GM18502 (cell line): ENCODE measurements at regions not wholly inside any gene's neighbourhood (a gene's known extent, or its start where the extent isn't known, plus 50 kb on each side); places are given as distances from the start of the nearest gene placed in this dataset.
A peak's percentile ranks its signal among the peaks of the same experiment; 100 is the strongest.
"Not testable (repeated sequence)": the region's sequence is repeated elsewhere in the genome, so short reads cannot be mapped to it uniquely, and the experiment has no call there.

Experiments used
- ATAC-seq: cut with Tn5 transposase; IDR thresholded peaks from one replicate; pipeline ENCODE4 v1.9.1; 2021; ENCODE audit warnings: mild to moderate bottlenecking; ENCODE audit not compliant: unreplicated experiment, poor library complexity

DNA sequence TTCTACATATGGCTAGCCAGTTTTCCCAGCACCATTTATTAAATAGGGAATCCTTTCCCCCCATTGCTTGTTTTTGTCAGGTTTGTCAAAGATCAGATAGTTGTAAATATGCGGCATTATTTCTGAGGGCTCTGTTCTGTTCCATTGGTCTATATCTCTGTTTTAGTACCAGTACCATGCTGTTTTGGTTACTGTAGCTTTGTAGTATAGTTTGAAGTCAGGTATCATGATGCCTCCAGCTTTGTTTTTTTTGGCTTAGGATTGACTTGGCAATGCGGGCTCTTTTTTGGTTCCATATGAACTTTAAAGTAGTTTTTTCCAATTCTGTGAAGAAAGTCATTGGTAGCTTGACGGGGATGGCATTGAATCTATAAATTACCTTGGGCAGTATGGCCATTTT is 60.0 kb upstream of the GPC3 start:
- ATAC-seq, result not testable (repeated sequence)

GRCh38 chrX:134067107-134067506 is 81.7 kb upstream of the GPC3 start:
- not testable (repeated sequence) for ATAC-seq

DNA sequence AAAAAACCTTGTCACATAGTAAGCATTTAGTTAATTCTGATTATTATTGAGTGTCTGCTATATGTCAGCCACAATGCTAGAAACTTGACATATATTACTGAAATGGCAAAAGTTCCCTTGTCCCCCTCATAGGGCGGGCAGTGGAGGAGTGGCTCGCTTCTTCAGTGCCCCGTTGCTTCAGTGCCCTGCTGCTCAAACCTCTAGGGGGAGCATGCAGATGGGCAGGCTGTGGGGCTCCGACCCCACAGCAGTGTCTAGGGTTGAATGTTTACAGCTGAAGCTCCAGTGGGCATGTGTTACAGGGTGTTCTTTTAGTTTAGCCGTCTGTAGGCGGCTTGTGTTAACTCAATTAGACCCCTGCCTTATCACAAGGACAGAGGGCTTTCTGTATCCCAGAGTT is 86.5 kb upstream of the GPC3 start:
- ATAC-seq, result not testable (repeated sequence)

- no peak for ATAC-seq
Observed at GRCh38 chrX:134073341-134073740, 87.9 kb upstream of the GPC3 start.

GRCh38 chrX:134074151-134074550 is 88.8 kb upstream of the GPC3 start:
- ATAC-seq, result no peak

GRCh38 chrX:134075894-134076718 is 90.7 kb upstream of the GPC3 start:
- ATAC-seq, result no peak

GRCh38 chrX:134095366-134095765 is 110.0 kb upstream of the GPC3 start:
- no peak for ATAC-seq

GRCh38 chrX:134101636-134102035 is 116.2 kb upstream of the GPC3 start:
- no peak for ATAC-seq

DNA sequence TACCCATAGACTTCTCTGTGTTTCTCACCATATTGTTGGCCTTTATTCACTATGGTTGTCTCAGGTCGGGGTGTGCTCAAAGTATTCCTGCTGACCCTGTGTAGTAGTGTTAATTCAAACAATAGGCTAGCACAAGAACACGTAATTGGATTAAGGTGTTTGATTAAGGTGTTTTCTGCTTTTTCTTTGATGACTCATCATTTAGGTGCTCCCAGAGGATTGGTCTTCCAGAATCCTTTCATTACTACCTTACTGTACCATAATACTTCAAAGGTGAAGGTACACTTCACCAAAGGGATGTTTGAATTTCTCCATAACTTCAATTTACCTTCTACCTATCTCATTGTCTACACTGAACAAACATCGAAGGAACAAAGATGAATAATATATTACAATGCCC is 121.7 kb upstream of the CCDC160 start:
- no peak for ATAC-seq

GRCh38 chrX:134137341-134137740 is 99.6 kb upstream of the CCDC160 start:
- no peak for ATAC-seq

DNA sequence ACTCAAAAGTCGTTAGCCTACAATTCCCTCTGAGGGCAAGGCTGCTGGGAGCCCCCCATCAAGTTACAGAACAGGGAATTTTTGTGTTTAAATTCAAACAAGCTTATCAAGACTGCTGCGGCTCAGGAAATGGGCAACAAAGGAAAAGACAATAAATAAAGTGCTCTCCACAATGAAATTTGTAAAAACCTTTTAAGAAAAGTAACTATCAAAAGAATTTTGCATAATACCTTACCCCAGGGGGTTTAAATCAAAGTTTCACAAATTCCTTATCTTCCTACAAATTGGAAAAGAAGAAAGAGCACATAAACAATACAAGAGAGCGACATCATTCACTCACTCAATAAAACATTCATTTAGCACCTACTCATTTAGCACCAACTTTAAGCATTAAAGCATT is 97.9 kb upstream of the CCDC160 start:
- ATAC-seq, result no peak

DNA sequence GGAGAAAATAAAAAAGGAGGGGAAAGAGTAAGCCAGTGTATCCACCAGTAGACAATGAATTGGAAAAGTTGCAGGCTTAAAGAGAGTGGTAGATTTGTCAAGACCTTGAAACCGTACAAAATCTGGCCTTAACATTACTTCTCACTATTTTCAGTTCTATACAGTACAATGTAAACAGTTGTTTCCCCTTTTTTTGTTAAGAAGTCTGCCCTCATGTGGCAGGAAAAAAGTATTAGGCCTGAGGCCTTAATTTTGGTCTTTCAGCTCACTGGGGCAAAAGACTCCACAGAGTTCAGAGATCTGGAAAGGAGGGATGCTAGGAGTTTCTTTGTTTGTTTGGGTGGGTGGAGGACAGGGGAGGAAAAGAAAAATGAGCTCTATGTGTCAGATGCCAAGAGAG is 92.8 kb upstream of the CCDC160 start:
- peak; percentile 82 for ATAC-seq

DNA sequence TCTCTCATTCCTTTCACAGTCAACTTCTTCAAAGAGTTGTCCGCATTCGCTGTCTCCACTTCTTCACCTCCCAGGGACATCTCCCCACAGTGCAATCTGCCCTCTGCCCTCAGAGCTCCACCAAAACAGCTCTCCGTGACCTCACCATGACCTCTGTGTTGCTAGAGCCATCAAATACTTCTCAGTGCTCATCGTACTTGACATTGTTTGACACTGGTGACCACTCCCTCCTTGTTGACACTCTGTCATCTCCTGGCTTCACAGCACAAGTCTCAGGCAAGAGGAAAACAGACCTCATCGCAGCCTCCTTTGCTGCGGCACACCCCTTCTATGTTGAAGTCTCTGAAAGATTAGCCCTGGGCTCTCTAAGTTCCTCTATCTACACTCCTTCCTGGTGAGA is 90.5 kb upstream of the CCDC160 start:
- no peak for ATAC-seq

- ATAC-seq, result no peak
Observed at GRCh38 chrX:134148172-134148692, 88.8 kb upstream of the CCDC160 start.

GRCh38 chrX:134158821-134159512 is 78.0 kb upstream of the CCDC160 start:
- ATAC-seq, result no peak

GRCh38 chrX:134161162-134161561 is 75.8 kb upstream of the CCDC160 start:
- ATAC-seq, result peak; percentile 85

DNA sequence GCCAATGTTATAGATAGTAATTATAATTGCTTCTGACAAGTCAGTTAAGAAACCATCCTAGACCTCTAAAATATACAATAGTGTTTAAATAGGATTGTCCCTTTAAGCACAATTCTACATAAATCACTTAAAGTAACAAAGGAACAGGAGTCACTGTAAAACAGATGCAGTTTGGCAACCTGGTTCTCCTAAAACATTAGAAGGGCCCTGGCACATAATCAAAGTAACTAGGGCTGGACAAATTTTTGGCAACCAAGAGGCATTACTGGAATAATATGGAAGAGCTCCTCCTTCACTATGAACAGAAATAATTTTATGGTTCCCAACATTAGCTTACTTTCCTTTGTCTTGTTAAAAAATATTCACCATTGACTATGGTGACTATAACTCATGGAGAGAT is 75.0 kb upstream of the CCDC160 start:
- no peak for ATAC-seq

GRCh38 chrX:134163836-134164235 is 73.1 kb upstream of the CCDC160 start:
- no peak for ATAC-seq

- ATAC-seq, result no peak
Observed at GRCh38 chrX:134167591-134168203, 69.3 kb upstream of the CCDC160 start.

DNA sequence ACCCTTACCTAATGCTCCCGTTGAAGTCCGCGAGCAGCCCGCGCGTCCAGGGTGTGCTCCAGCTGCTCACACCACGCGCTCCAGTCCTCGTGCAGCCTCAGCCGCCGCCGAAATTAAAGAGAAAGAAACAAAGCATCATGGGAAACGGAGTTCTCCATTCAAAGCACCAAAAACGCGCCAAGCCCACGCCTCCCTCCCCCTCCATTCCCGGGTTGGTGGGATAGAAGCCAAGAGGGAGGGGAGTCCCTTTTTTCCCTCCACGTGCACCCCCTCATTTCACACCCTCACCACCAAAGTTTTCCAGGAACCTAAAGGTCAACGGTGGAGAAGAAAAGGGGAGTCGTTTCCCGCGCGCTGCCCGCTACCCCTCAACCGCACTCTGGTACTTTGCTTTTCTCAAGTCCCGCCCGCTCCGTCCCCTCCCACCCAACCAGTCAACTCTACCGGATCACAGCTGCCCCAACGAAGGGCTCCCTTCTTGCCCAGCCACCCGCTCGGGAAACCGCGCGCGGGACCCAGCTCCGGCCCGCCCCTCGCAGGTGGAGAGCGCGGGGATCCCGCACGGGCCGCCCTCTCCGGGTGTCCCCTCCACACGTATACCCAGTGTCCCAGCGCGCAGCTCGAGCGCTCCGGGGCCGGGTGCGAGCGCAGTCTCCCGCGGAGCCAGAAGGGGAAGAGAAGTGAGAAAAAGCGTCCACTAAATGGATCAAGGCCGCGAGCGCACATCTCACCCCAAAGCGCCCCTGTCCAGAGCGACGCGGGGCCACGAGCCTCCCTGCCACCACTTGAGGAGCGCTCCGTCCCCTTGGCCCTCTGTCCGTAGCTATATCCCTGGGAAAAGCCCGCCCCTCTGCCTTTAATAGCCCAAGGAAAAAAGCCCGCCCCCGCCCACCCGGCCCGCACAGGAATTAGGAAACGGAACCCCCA is 65.1 kb upstream of the CCDC160 start:
- ATAC-seq, result peak; percentile 46
